Esophagus squamous epithelium (tissue), 4 donors: ENCODE measurements at regions not wholly inside any gene's neighbourhood (a gene's known extent, or its start where the extent isn't known, plus 50 kb on each side); places are given as distances from the start of the nearest gene placed in this dataset.

Source experiments
- CTCF ChIP-seq, 6 experiments: fragments of 450-650 bp in 4 of 6; fragments of 200-600 bp in 2 of 6; sonication (generic) in 2 of 6; IDR thresholded peaks; one replicate each; pipeline ENCODE4 v1.5.1; 2016 to 2019; ENCODE audit warnings: antibody characterized with exemption in 6 of 6, mild to moderate bottlenecking in 4 of 6, moderate library complexity in 4 of 6
- POLR2A ChIP-seq, 4 donors: fragments of 450-650 bp; IDR thresholded peaks; one replicate each; pipeline ENCODE4 v1.6.1; 2017; ENCODE audit warnings: antibody characterized with exemption in 4 of 4, mild to moderate bottlenecking in 4 of 4, moderate library complexity in 3 of 4

GRCh38 chr16:64181271-64181925, 940.5 kb downstream of the CDH11 start:
- TF ChIP-seq CTCF (IDR thresholded peaks at IDR 0.05): no peak
- no peak for TF ChIP-seq POLR2A (IDR thresholded peaks at IDR 0.05)
